Hematopoietic multipotent progenitor cell treated with erythropoietin and hydrocortisone succinate and interleukin-3 and kit ligand, for 6 days (in vitro differentiated cells): ENCODE measurements at regions not wholly inside any gene's neighbourhood (a gene's known extent, or its start where the extent isn't known, plus 50 kb on each side); places are given as distances from the start of the nearest gene placed in this dataset.

ENCODE experiments used
- DNase-seq: peaks from one replicate; pipeline ENCODE4 v3.0.0-alpha.2; 2015

GRCh38 chr10:4730998-4731397, 95.0 kb upstream of the AKR1E2 start:
- DNase-seq, result no peak

- DNase-seq, result no peak
Observed at GRCh38 chr10:4725917-4726606, 99.9 kb upstream of the AKR1E2 start.

GRCh38 chr10:4723860-4724259, 102.1 kb upstream of the AKR1E2 start:
- no peak for DNase-seq

- no peak for DNase-seq
Observed at GRCh38 chr10:4721999-4722753, 103.8 kb upstream of the AKR1E2 start.

GRCh38 chr10:4720463-4720862, 105.5 kb upstream of the AKR1E2 start:
- DNase-seq, result no peak

- no peak for DNase-seq
Observed at GRCh38 chr10:4719671-4720070, 106.3 kb upstream of the AKR1E2 start.

GRCh38 chr10:4719036-4719435, 107.0 kb upstream of the AKR1E2 start:
- DNase-seq, result no peak

GRCh38 chr10:4718544-4718943, 107.5 kb upstream of the AKR1E2 start:
- no peak for DNase-seq

GRCh38 chr10:4717670-4718069, 108.3 kb upstream of the AKR1E2 start:
- no peak for DNase-seq

- DNase-seq, result no peak
Observed at GRCh38 chr10:4710858-4711257, 115.1 kb upstream of the AKR1E2 start.

- DNase-seq, result peak; percentile 40
Observed at GRCh38 chr10:4708123-4708759, 117.8 kb upstream of the AKR1E2 start.

- no peak for DNase-seq
Observed at GRCh38 chr10:4707221-4707620, 118.8 kb upstream of the AKR1E2 start.

GRCh38 chr10:4704034-4704545, 121.9 kb upstream of the AKR1E2 start:
- peak; percentile 48 for DNase-seq

- no peak for DNase-seq
Observed at GRCh38 chr10:4701016-4701415, 125.0 kb upstream of the AKR1E2 start.

- DNase-seq, result no peak
Observed at GRCh38 chr10:4699950-4700730, 125.9 kb upstream of the AKR1E2 start.

GRCh38 chr10:4698075-4698474, 127.9 kb upstream of the AKR1E2 start:
- no peak for DNase-seq

- no peak for DNase-seq
Observed at GRCh38 chr10:4696186-4696585, 129.8 kb upstream of the AKR1E2 start.

GRCh38 chr10:4693967-4694366, 132.0 kb upstream of the AKR1E2 start:
- no peak for DNase-seq

- DNase-seq, result no peak
Observed at GRCh38 chr10:4692206-4692605, 133.8 kb upstream of the AKR1E2 start.

- DNase-seq, result no peak
Observed at GRCh38 chr10:4691776-4692175, 134.2 kb upstream of the AKR1E2 start.

- no peak for DNase-seq
Observed at GRCh38 chr10:4691301-4691700, 134.7 kb upstream of the AKR1E2 start.

GRCh38 chr10:4688601-4689000, 137.4 kb upstream of the AKR1E2 start:
- DNase-seq, result peak; percentile 33

GRCh38 chr10:4688168-4688567, 137.8 kb upstream of the AKR1E2 start:
- DNase-seq, result no peak
